ENCODE measurements at regions not wholly inside any gene's neighbourhood (a gene's known extent, or its start where the extent isn't known, plus 50 kb on each side); places are given as distances from the start of the nearest gene placed in this dataset.

DNA sequence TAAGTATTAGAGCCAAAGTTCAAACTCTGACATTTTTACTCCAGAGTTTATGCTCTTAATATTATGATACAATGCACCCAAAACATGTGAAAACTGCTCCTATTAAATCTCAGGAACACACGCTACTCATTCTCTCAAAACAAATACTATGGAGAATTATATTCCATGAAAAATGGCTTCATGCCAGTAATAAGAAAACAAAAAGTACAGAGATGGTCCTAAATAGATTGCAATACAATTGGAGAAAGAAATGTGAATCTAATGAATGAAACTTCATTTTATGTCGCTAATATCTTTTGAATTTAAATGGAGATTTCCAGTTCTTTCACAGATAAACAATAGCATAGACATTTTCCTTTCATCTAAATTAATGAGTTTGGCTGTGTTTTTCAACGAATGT lies 384.3 kb downstream of the ADAMTS20 start:
- no peak overlapping the region for H3K4me3 ChIP-seq (replicated peaks; ENCODE audit: low read depth, low read length)
- TF ChIP-seq, protein P1, sequence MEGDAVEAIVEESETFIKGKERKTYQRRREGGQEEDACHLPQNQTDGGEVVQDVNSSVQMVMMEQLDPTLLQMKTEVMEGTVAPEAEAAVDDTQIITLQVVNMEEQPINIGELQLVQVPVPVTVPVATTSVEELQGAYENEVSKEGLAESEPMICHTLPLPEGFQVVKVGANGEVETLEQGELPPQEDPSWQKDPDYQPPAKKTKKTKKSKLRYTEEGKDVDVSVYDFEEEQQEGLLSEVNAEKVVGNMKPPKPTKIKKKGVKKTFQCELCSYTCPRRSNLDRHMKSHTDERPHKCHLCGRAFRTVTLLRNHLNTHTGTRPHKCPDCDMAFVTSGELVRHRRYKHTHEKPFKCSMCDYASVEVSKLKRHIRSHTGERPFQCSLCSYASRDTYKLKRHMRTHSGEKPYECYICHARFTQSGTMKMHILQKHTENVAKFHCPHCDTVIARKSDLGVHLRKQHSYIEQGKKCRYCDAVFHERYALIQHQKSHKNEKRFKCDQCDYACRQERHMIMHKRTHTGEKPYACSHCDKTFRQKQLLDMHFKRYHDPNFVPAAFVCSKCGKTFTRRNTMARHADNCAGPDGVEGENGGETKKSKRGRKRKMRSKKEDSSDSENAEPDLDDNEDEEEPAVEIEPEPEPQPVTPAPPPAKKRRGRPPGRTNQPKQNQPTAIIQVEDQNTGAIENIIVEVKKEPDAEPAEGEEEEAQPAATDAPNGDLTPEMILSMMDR (IDR thresholded peaks at IDR 0.05; ENCODE audit: low read depth, low read length, missing control alignments), result no peak
- no peak for DNase-seq (ENCODE audit: extremely low read depth, low read depth)

DNA sequence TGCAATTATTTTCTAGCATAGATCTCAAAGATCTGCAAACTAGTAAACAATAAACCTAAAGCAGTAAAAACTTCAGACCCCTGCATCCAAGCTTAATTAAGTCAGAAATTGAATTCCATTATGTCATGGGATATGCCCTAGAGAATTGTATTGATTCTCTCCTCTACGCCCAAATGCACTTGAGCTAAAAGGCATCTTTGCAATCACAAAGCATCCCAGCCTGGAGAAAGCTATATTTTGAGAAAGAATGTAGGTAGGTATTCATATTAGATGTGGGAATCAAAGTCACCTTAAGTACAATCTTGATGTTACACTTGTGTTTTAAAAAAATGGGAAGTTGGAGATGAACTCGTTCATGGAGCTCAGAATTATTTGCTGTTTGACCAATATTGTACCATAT lies 386.7 kb downstream of the ADAMTS20 start:
- DNase-seq (ENCODE audit: extremely low read depth, low read depth), result no peak
- TF ChIP-seq, protein P1 (IDR thresholded peaks at IDR 0.05; ENCODE audit: low read depth, low read length, missing control alignments), result no peak
- no peak overlapping the region for H3K4me3 ChIP-seq (replicated peaks; ENCODE audit: low read depth, low read length)

DNA sequence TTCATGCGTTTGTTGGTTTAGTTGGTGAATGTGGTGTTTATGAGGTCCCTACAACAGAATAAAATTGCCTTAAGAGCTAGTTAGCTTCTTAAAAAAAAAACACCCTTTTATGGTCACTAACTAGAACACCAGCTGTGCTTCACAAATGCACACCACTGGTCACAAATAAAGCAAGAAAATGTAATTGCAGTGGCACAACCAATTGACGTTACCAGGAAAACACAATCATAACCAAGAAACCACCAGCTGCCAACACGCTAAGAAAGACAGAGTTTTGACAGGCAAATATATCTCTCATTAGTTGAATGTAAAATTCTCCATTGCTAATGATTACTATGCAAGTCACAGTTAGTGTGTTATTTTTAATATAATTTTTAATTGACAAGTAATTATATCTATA lies 389.9 kb downstream of the ADAMTS20 start:
- no peak for DNase-seq (ENCODE audit: extremely low read depth, low read depth)
- TF ChIP-seq, protein P1 (IDR thresholded peaks at IDR 0.05; ENCODE audit: low read depth, low read length, missing control alignments), result no peak
- H3K4me3 ChIP-seq (replicated peaks; ENCODE audit: low read depth, low read length), result no peak overlapping the region

DNA sequence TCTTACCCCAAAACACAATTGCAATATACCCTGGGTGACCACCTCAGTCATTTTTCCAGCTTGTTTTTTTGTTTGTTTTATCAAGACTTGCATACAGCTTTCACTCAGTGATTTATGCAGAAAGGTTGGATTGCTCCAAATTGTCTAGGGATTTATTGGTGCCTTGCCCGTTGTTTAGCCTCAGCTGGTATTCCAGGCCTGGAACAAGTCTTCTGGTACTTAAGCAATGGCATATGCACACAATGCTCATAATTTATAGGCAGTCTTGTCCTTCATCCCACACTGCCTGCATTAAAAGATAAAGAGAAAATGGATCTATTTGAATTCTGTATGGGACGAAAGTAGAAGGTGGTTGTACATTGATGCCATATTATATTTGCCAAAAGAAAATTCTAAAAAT lies 392.5 kb downstream of the ADAMTS20 start:
- no peak for DNase-seq (ENCODE audit: extremely low read depth, low read depth)
- TF ChIP-seq, protein P1 (IDR thresholded peaks at IDR 0.05; ENCODE audit: low read depth, low read length, missing control alignments), result no peak
- no peak overlapping the region for H3K4me3 ChIP-seq (replicated peaks; ENCODE audit: low read depth, low read length)

DNA sequence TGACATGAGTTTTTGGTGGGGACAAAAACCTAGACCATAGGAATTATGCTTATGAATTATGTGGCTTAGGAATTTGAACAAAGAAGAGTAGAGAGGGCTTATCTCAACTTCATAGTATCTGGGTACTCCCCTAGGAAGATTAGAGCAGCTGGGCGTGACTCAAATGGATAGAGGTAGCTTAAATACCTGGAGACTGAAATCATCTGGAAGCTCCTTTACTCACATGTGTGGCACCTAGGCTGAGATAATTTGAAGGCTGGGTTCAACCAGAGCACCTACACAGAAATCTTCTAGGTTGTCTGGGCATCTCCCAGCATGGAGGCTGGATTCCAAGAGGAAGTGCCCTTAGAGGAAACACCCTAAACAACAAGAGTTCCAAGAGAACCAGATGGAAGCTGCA lies 393.9 kb downstream of the ADAMTS20 start:
- H3K4me3 ChIP-seq (replicated peaks; ENCODE audit: low read depth, low read length), result no peak overlapping the region
- TF ChIP-seq, protein P1 (IDR thresholded peaks at IDR 0.05; ENCODE audit: low read depth, low read length, missing control alignments), result no peak
- no peak for DNase-seq (ENCODE audit: extremely low read depth, low read depth)

DNA sequence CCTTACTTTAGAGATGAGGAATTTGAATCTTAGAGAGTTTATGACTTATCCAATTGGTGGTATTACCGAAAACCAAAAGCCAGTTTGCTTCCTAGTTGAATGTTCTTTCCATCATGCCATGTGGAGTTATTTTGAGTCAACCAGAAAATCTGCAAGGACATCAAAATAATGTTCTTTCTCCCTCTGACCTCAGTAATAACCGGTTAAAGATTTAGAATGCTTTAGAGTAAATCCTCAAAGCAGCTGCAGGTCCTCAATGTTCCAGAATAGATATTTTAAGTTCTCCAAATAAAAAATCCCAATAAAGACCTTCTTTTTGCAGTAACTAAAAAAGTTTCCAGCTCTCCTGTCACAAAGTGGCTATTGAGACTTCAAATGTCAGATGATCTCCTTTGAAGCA lies 396.6 kb downstream of the ADAMTS20 start:
- TF ChIP-seq, protein P1 (IDR thresholded peaks at IDR 0.05; ENCODE audit: low read depth, low read length, missing control alignments), result no peak
- DNase-seq (ENCODE audit: extremely low read depth, low read depth), result no peak
- no peak overlapping the region for H3K4me3 ChIP-seq (replicated peaks; ENCODE audit: low read depth, low read length)

DNA sequence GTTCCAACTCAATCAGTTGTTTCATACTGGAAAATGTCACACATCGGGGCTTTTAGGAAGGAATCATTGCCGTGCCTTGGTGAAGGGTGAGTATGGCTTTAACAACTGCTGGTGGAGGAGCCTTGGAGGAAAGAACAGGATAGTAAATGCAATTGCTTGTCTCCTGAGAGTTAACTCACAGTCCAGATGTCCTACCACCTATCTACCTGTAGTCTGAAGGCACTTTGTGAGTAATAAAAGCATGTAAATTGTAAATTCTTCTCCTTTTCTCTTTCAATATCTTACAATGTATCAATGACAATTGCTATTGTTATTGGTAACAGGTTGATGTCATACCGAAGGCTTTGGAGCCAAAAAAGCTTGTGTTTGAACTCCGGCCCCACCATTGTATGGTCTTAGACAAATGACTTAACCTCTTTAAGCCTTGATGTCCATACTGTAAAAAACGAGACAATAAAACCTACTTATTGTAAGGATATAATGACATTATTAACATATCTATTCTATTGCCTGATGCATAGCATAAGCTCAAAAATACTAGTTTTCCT lies 397.4 kb downstream of the ADAMTS20 start:
- no peak for DNase-seq (ENCODE audit: extremely low read depth, low read depth)
- TF ChIP-seq, protein P1 (IDR thresholded peaks at IDR 0.05; ENCODE audit: low read depth, low read length, missing control alignments), result no peak
- no peak overlapping the region for H3K4me3 ChIP-seq (replicated peaks; ENCODE audit: low read depth, low read length)
